ENCODE measurements at regions not wholly inside any gene's neighbourhood (a gene's known extent, or its start where the extent isn't known, plus 50 kb on each side); places are given as distances from the start of the nearest gene placed in this dataset.

GRCh38 chr1:78222225-78222959, 176.6 kb downstream of the GIPC2 start:
- Histone ChIP-seq H3K36me3 (ENCODE audit: control insufficient read depth in 2 of 2, insufficient read depth in 1 of 2, low read length in 2 of 2) (no peaks in the 10 kb centered on the region), H3K9me3 (ENCODE audit: control insufficient read depth, insufficient read depth, low read depth, low read length) (no peaks in the 10 kb centered on the region), H3K4me1 (ENCODE audit: control insufficient read depth, insufficient read depth, low read length) (no peaks in the 10 kb centered on the region), H3K27ac (ENCODE audit: extremely low read depth, low read depth, low read length) (no peak overlapping the region), H3K4me3 (ENCODE audit: low read depth, low read length) (no peak overlapping the region)
- TF ChIP-seq GLI4 (tag by site-specific recombination; IDR thresholded peaks at IDR 0.05) (no peak), ZNF433 (tag by site-specific recombination; IDR thresholded peaks at IDR 0.05; ENCODE audit: low read depth) (no peak), ZSCAN23 (tag by site-specific recombination; IDR thresholded peaks at IDR 0.05) (no peak), ZNF416 (tag by site-specific recombination; IDR thresholded peaks at IDR 0.05) (no peak), ZNF530 (tag by site-specific recombination; IDR thresholded peaks at IDR 0.05; ENCODE audit: low read depth) (no peak), ZBTB1 (tag by site-specific recombination; IDR thresholded peaks at IDR 0.05) (no peak), HOXC10 (CRISPR knock-in tag; IDR thresholded peaks at IDR 0.05) (no peak), ZNF707 (tag by site-specific recombination; IDR thresholded peaks at IDR 0.05) (no peak), ZNF37A (tag by site-specific recombination; IDR thresholded peaks at IDR 0.05) (no peak), ZNF561 (tag by site-specific recombination; IDR thresholded peaks at IDR 0.05; ENCODE audit: borderline replicate concordance) (no peak)
- ChIA-PET CTCF (no interaction called here), POLR2A (no interaction called here)

- ChIA-PET POLR2A (no interaction called here), CTCF (no interaction called here)
- Histone ChIP-seq H3K4me1 (ENCODE audit: control insufficient read depth, insufficient read depth, low read length) (no peaks in the 10 kb centered on the region), H3K27ac (ENCODE audit: extremely low read depth, low read depth, low read length) (no peak overlapping the region), H3K9me3 (ENCODE audit: control insufficient read depth, insufficient read depth, low read depth, low read length) (no peaks in the 10 kb centered on the region), H3K4me3 (ENCODE audit: low read depth, low read length) (no peak overlapping the region), H3K36me3 (ENCODE audit: control insufficient read depth in 2 of 2, insufficient read depth in 1 of 2, low read length in 2 of 2) (no peaks in the 10 kb centered on the region)
- TF ChIP-seq ZNF239 (tag by site-specific recombination; IDR thresholded peaks at IDR 0.05) = no peak
- TF ChIP-seq ZNF488 (tag by site-specific recombination; IDR thresholded peaks at IDR 0.05) = no peak
- no peak for TF ChIP-seq ZNF37A (tag by site-specific recombination; IDR thresholded peaks at IDR 0.05)
- TF ChIP-seq ZBTB21 (tag by site-specific recombination; IDR thresholded peaks at IDR 0.05) = no peak
- TF ChIP-seq ZNF629 (tag by site-specific recombination; IDR thresholded peaks at IDR 0.05) = no peak
- TF ChIP-seq SCRT1 (tag by site-specific recombination; IDR thresholded peaks at IDR 0.05; ENCODE audit: borderline replicate concordance) = no peak
- TF ChIP-seq ZNF274 (IDR thresholded peaks at IDR 0.05; ENCODE audit: low read length) = no peak
- no peak for TF ChIP-seq ZNF274 (tag by site-specific recombination; IDR thresholded peaks at IDR 0.05; ENCODE audit: borderline replicate concordance)
- no peak for TF ChIP-seq ZNF623 (tag by site-specific recombination; IDR thresholded peaks at IDR 0.05)
- no peak for TF ChIP-seq ZNF692 (tag by site-specific recombination; IDR thresholded peaks at IDR 0.05)
- no peak for TF ChIP-seq KLF7 (tag by site-specific recombination; IDR thresholded peaks at IDR 0.05; ENCODE audit: borderline replicate concordance)
- TF ChIP-seq TCF7L2 (IDR thresholded peaks at IDR 0.05; ENCODE audit: borderline replicate concordance, low read depth, low read length) = no peak
- TF ChIP-seq ZNF670 (tag by site-specific recombination; IDR thresholded peaks at IDR 0.05; ENCODE audit: low read depth) = no peak
- TF ChIP-seq ZNF292 (tag by site-specific recombination; IDR thresholded peaks at IDR 0.05; ENCODE audit: borderline replicate concordance, low read depth) = no peak
- no peak for TF ChIP-seq ZNF362 (tag by site-specific recombination; IDR thresholded peaks at IDR 0.05)
- TF ChIP-seq ZNF433 (tag by site-specific recombination; IDR thresholded peaks at IDR 0.05; ENCODE audit: low read depth) = no peak
Observed at GRCh38 chr1:78222960-78223358, 177.2 kb downstream of the GIPC2 start.

All from HEK293 (cell line).